GM12874 (cell line): ENCODE measurements at regions not wholly inside any gene's neighbourhood (a gene's known extent, or its start where the extent isn't known, plus 50 kb on each side); places are given as distances from the start of the nearest gene placed in this dataset.

Source experiments
- CTCF ChIP-seq: IDR thresholded peaks from 2 replicates; pipeline ENCODE4 v1.5.1; 2011; ENCODE audit warnings: low read depth, mild to moderate bottlenecking, control low read depth, low read length, moderate library complexity; ENCODE audit not compliant: insufficient read depth

DNA sequence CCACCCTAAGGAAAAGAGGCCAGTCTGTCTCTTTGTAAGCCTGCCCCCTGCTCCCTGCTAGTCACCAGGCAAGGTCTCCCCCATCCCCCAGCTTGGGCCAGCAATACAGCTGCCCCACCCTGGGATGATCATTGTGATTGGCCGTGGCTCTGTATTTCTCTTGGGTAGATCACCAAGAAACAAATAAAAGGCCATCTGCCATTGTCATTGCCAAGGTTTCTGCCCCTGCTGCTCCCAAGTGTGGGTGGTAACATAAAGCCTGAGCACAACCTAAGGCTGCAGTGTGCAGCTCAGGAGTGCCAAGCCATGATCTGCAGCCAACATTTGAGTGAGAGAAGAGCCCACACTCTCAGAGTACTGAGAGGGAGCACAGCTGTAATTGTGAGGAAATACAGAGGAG, 241.0 kb upstream of the POF1B start:
- no peak for TF ChIP-seq CTCF

DNA sequence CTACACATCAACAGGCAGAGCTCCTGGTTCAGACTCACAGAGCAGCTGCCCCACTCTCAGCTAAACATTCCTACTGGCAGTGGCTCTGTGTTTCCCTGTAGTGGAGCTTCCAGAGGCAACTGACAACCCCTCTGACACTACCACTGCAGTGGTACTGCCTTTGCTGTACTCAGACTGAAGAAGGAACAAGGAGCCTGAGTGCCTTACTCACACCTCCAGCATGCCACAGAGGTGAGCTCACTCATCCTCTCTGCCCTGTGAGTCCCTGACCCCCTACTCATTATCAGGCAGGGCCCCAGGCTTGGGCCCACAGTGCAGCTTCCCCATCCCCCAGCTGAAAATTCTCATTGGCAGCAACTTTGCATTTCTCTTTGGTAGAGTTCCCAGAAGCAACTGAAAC, 240.5 kb upstream of the POF1B start:
- TF ChIP-seq CTCF: no peak

DNA sequence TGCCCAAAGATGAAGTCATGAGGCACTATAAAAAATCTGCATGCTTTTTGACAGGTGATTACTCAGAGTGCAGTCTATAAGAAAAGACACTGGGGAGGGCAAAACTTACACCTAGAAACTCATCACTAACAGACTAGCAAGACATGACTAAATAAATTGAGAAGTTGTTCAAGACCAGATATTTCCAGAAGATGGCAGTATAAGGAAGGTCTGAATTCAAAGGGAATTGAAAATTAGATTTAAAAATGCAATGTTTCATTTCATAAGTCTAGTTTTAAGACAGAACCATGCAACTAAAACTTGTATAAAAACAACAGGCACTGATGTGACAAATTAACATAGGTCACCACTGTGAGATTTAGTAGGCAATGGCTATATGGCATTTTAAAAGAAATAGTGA, 232.5 kb upstream of the POF1B start:
- TF ChIP-seq CTCF: no peak

GRCh38 chrX:85592980-85593379, 213.5 kb upstream of the POF1B start:
- TF ChIP-seq CTCF: no peak

GRCh38 chrX:85591536-85591935, 212.1 kb upstream of the POF1B start:
- TF ChIP-seq CTCF: no peak

DNA sequence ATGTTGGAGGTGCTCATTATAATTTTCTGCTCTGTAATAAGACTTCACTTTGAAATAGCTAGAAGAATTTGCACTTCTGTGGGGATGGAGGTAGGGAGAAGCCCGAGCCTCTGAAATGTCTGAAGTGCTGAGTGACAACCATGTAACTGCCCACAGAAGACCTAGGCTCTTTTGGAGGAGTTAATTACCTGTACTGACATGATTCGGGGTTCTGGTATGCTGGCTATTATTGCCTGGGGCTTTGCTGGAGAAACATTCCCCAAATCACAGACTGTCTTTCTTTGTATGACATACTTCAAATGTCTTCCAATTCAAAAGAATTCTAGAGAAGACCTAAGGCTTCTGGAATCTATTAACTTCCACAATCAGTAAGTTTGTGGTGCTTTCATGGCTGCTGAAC, 211.2 kb upstream of the POF1B start:
- no peak for TF ChIP-seq CTCF

DNA sequence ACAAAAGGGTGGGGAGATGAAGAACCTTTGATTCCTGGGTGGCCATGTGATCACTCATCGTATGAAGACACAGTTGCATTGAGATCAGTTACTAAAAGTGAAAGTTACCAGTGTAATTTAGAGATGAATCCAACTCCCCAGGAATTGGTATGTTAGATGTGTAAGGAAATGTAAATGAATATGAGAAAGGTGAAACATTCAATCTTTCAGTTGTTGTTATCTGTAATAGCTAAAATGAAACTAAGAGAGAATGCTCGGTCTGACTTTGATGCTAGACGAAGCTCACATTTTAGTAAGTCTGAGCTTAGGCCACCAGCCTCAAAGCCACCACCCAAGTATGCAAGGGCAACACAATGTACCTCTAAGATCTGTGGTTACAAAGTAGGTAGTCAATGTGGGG, 194.3 kb upstream of the POF1B start:
- no peak for TF ChIP-seq CTCF

DNA sequence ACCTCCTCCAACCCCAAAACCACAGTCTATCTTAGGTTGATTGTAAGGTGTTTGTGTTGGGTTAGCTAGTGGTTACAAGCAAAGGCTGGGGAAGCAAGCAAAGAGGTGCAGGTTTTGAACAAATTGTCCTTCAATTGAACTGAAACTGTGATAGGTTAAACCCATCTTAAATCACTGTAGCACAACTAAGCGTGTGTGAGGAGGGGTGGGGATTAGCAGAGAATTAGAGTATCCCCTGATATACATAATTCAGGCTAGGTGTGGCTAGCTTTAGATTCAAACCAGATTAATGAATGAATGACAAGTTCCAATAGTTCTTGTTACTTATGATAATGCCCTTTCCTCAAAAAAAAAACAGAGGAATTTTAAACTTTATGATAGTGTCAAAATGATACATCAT, 191.0 kb upstream of the POF1B start:
- no peak for TF ChIP-seq CTCF
